ENCODE measurements at regions not wholly inside any gene's neighbourhood (a gene's known extent, or its start where the extent isn't known, plus 50 kb on each side); places are given as distances from the start of the nearest gene placed in this dataset.

GRCh38 chr6:6910734-6911295 lies 196.9 kb upstream of the RREB1 start:
- TF ChIP-seq SP1 (IDR thresholded peaks at IDR 0.05), result no peak
- no peak for TF ChIP-seq ARNT (IDR thresholded peaks at IDR 0.05)
- no peak for TF ChIP-seq LEF1 (IDR thresholded peaks at IDR 0.05; ENCODE audit: borderline replicate concordance)
- TF ChIP-seq FOXA1 (IDR thresholded peaks at IDR 0.05), result no peak
- TF ChIP-seq PKNOX1 (IDR thresholded peaks at IDR 0.05), result peak; percentile 53

Measured in HEK293T (cell line).